Umbilical cord (tissue), 1 donor: ENCODE measurements at regions not wholly inside any gene's neighbourhood (a gene's known extent, or its start where the extent isn't known, plus 50 kb on each side); places are given as distances from the start of the nearest gene placed in this dataset.
A peak's percentile ranks its signal among the peaks of the same experiment; 100 is the strongest.
"Not testable (repeated sequence)": the region's sequence is repeated elsewhere in the genome, so short reads cannot be mapped to it uniquely, and the experiment has no call there.

Experiments
- DNase-seq: peaks from one replicate; pipeline ENCODE4 v3.0.0-alpha.2; 2015; ENCODE audit warnings: low spot score

DNA sequence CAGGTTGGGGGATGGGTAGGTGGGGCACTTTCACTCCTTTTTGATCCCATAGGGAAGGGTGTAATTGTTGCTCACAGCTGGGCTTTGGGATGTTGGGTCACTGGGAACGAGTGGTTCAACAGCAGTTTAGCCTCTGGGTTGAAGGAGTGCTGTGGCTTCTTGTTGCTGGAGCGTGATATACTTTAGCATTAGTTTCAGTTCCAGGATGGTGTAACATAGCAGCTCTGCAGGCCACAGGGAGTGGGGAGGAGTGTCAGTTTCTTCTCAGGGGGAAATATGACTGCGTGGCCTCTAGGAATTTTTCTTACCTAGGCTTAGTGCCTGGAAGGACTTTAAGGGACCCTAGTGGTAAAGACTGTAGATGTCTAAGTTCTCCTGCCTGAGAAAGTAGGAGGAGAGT lies 1105.3 kb upstream of the TMPRSS15 start:
- no peak for DNase-seq

GRCh38 chr21:19510057-19510456 lies 1106.5 kb upstream of the TMPRSS15 start:
- no peak for DNase-seq

DNA sequence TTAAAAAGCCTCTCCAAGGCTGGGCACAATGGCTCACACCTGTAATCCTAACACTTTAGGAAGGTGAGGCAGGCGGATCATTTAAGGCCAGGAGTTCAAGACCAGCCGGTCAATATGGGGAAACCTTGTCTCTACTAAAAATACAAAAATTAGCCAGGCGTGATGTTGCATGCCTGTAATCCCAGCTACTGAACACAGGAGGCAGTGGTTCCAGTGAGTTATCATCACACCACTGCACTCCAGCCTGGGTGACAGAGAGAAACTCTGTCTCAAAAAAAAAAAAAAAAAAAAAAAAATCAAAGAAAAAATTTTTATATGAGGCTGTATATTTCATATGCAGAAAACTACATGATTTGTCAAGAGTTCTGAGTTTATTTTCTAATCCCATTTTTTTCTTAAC lies 1107.1 kb upstream of the TMPRSS15 start:
- DNase-seq = no peak

DNA sequence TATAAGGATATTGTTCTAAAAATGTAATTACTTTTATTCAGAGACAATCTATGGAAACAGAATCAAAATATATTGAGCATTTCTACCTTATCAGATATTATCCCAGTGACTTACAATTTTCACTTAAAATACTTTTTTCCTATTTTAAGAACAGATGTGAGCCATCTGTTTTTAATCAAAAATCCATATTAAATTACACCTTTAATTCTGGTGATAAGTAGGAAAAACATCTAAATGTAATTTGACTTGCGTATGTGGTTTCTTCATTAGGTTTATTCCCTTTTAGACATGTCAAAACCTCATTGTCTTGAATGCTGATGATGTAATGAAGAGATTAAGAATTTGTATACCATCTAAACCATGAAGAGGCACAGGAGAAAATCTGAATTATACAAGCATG lies 1118.8 kb upstream of the TMPRSS15 start:
- DNase-seq = no peak

DNA sequence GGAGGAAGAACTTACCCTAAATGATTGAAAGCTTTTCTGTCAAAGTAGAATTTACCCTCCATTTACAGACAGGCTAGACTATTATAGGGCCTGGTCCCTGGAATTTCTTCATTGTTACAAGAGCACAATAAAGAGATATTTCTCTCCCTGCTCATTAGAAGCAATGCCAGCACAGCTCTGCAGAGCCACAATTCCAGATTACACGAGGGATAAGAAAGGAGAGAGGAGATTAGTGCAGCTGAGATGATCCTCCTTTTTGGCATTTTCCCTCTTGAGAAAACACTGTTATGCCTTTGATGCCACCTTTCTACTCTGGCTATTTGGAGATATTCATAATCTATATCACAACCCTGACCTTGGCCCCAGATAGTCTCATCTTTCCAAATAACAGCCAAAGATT lies 1119.5 kb upstream of the TMPRSS15 start:
- peak; percentile 30 for DNase-seq

- peak; percentile 89 for DNase-seq
These were observed 1120.2 kb upstream of the TMPRSS15 start for GRCh38 chr21:19523746-19524145.

DNA sequence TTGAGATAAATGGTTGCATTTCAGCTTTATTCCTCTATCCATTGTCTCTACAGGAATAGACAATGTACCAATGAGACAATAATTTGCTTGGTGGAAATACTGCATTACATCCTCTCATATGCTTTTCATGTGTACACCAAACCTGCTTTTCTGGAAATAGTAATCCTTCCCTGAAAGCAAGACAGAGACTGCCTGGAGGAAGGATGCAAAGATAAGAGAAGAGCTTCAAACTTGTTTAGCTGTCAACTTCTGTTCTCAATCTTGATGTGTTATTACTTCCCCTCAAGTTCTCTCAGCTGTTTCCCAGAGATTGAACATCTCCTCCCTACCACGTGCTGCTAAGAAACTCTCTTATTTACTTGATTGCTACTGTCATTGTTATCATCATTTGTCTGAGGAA lies 1125.4 kb upstream of the TMPRSS15 start:
- DNase-seq = peak; percentile 80

- no peak for DNase-seq
These were observed 1131.8 kb upstream of the TMPRSS15 start for GRCh38 chr21:19535356-19535755.

GRCh38 chr21:19537116-19537515 lies 1133.5 kb upstream of the TMPRSS15 start:
- no peak for DNase-seq

- no peak for DNase-seq
These were observed 1136.7 kb upstream of the TMPRSS15 start for GRCh38 chr21:19540287-19540686.

GRCh38 chr21:19541602-19542001 lies 1138.0 kb upstream of the TMPRSS15 start:
- no peak for DNase-seq

- DNase-seq = not testable (repeated sequence)
These were observed 1140.9 kb upstream of the TMPRSS15 start for GRCh38 chr21:19544493-19544892.

- no peak for DNase-seq
These were observed 1144.6 kb upstream of the TMPRSS15 start for GRCh38 chr21:19547951-19548840.

DNA sequence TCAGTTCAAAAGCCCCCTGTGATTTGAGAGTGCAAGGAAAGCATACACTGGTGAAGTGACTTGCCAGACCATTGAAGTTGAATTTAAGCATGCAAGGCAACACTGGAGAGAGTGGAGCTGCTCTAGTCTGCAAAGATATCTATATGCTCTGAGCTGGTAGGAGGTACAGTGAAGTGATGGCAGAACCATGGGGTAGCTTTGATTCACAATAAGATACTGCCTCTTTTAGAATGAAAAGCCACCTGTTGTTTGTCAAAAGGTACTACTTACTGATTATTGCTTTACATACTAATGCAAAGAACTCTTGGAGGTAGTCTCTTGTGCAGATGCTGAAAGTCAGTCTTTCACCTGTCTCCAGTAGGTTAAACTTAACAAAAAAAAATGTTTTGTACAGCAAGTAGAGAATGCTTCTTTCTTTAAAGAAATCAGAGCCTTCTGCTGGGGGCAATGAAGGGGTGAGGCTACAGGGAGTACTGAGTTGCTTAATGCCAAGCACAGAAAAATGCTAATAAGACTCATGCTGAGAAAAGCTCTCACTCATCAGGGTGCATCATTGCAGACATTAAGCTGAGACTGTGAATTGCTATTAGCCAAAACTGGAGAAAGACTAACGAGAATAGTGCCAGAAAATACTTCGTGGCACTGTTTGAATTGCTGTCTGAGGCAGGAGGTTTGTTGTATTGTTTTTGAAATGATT lies 1150.5 kb upstream of the TMPRSS15 start:
- no peak for DNase-seq

- no peak for DNase-seq
These were observed 1153.5 kb upstream of the TMPRSS15 start for GRCh38 chr21:19557046-19557445.

- no peak for DNase-seq
These were observed 1153.9 kb upstream of the TMPRSS15 start for GRCh38 chr21:19557488-19557887.

- DNase-seq = no peak
These were observed 1162.0 kb upstream of the TMPRSS15 start for GRCh38 chr21:19565587-19565986.

- no peak for DNase-seq
These were observed 1163.4 kb upstream of the TMPRSS15 start for GRCh38 chr21:19566975-19567374.

DNA sequence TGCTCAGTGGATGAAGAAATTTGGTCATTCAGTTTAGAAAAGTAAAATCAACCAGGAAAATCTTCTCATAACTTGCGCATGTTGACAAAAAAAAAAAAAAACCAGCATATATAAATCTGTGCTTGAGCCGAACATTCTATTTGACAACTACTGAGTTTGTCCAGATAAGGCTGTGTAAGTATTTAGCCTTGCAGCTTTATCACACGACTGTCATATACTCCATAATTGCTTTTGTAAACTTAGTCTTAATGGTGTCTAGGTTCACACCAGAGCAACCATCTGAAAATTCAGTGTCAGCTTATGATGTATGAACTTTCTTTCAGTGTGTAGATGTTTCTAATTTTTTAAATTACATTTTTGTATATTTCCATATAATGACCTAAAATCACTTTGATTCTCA lies 1173.8 kb upstream of the TMPRSS15 start:
- peak; percentile 34 for DNase-seq

GRCh38 chr21:19590044-19590443 lies 1186.5 kb upstream of the TMPRSS15 start:
- peak; percentile 40 for DNase-seq

- no peak for DNase-seq
These were observed 1199.5 kb upstream of the TMPRSS15 start for GRCh38 chr21:19603011-19603593.

DNA sequence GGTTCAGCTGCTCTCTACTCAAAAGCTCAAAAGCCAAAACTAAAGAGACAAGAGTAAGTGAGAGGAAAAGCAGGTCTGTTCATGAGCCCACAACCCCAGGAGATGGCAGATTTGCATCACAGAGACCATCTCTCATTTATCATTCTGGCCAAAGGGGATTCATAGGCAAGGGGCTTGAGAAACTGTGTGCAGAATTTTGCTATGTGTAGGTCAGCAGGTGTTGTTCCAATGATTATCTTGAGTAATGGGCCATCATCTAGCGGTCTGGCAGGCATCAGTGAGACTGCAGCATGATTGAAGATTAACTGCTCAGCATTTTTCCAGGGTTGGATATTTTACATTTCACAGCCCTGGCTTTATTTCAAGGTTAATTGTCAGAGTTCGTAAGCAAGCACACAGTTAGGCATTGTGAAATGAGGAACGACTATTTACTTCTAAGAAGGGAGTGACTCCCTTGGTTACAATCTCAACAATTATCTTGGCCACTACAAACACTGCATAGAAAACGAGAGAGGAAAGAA lies 1204.6 kb upstream of the TMPRSS15 start:
- DNase-seq = no peak
